ENCODE measurements at regions not wholly inside any gene's neighbourhood (a gene's known extent, or its start where the extent isn't known, plus 50 kb on each side); places are given as distances from the start of the nearest gene placed in this dataset.

GRCh38 chr12:69068448-69068847 is 135.5 kb upstream of the CPM start:
- Histone ChIP-seq H3K9ac (ENCODE audit: low read length) (no peak overlapping the region), H3K4me2 (ENCODE audit: low read length) (no peak overlapping the region), H3K9me3 (ENCODE audit: low read length) (no peaks in the 10 kb centered on the region), H4K20me1 (ENCODE audit: insufficient read depth) (no peaks in the 10 kb centered on the region), H3K79me2 (replicated peaks; ENCODE audit: insufficient read depth, low read length) (no peaks in the 10 kb centered on the region), H3K27me3 (ENCODE audit: insufficient read depth, low read depth, low read length) (no peaks in the 10 kb centered on the region), H3F3A (ENCODE audit: insufficient read depth, low read length, poor library complexity, severe bottlenecking) (no peaks in the 10 kb centered on the region), H3K4me3 (ENCODE audit: low read length) (no peak overlapping the region), H3K36me3 (ENCODE audit: insufficient read depth, low read length) (no peaks in the 10 kb centered on the region), H3K9me2 (ENCODE audit: insufficient read depth, low read length) (no peaks in the 10 kb centered on the region), H3K27ac (ENCODE audit: low read length) (no peak overlapping the region), H2AFZ (ENCODE audit: low read depth, low read length) (no peak overlapping the region)
- TF ChIP-seq EZH2 (IDR thresholded peaks at IDR 0.05; ENCODE audit: borderline replicate concordance, insufficient read depth, low read length, poor library complexity, severe bottlenecking) (no peak), REST (IDR thresholded peaks at IDR 0.05; ENCODE audit: borderline replicate concordance) (no peak), TAF1 (IDR thresholded peaks at IDR 0.05; ENCODE audit: low read depth) (no peak), CTCF (IDR thresholded peaks at IDR 0.05; ENCODE audit: poor library complexity, severe bottlenecking) (no peak), SMC3 (conservative IDR thresholded peaks at IDR 0.05; ENCODE audit: poor library complexity) (no peak)

- Histone ChIP-seq H3K27ac (ENCODE audit: low read length) (no peak overlapping the region), H3K27me3 (ENCODE audit: insufficient read depth, low read depth, low read length) (no peaks in the 10 kb centered on the region), H3K36me3 (ENCODE audit: insufficient read depth, low read length) (no peaks in the 10 kb centered on the region), H3K4me2 (ENCODE audit: low read length) (no peak overlapping the region), H3K9me3 (ENCODE audit: low read length) (no peaks in the 10 kb centered on the region), H3K79me2 (replicated peaks; ENCODE audit: insufficient read depth, low read length) (no peaks in the 10 kb centered on the region), H2AFZ (ENCODE audit: low read depth, low read length) (no peak overlapping the region), H3K9ac (ENCODE audit: low read length) (no peak overlapping the region), H4K20me1 (ENCODE audit: insufficient read depth) (no peaks in the 10 kb centered on the region), H3K4me3 (ENCODE audit: low read length) (no peak overlapping the region), H3K9me2 (ENCODE audit: insufficient read depth, low read length) (no peaks in the 10 kb centered on the region), H3F3A (ENCODE audit: insufficient read depth, low read length, poor library complexity, severe bottlenecking) (no peaks in the 10 kb centered on the region)
- no peak for TF ChIP-seq MXI1 (conservative IDR thresholded peaks at IDR 0.05; ENCODE audit: poor library complexity, severe bottlenecking)
- no peak for TF ChIP-seq REST (IDR thresholded peaks at IDR 0.05; ENCODE audit: borderline replicate concordance)
- no peak for TF ChIP-seq POLR2AphosphoS5 (IDR thresholded peaks at IDR 0.05)
- TF ChIP-seq CTCF (IDR thresholded peaks at IDR 0.05; ENCODE audit: poor library complexity, severe bottlenecking) = no peak
- TF ChIP-seq EZH2 (IDR thresholded peaks at IDR 0.05; ENCODE audit: borderline replicate concordance, insufficient read depth, low read length, poor library complexity, severe bottlenecking) = no peak
- TF ChIP-seq TAF1 (IDR thresholded peaks at IDR 0.05; ENCODE audit: low read depth) = no peak
- TF ChIP-seq EP300 (conservative IDR thresholded peaks at IDR 0.05; ENCODE audit: poor library complexity, severe bottlenecking) = no peak
- no peak for TF ChIP-seq RAD21 (conservative IDR thresholded peaks at IDR 0.05)
- TF ChIP-seq SMC3 (conservative IDR thresholded peaks at IDR 0.05; ENCODE audit: poor library complexity) = no peak
Measured at GRCh38 chr12:69069479-69069878, 136.5 kb upstream of the CPM start.

Measured in neural cell (in vitro differentiated cells).